Keratinocyte (primary cell): ENCODE measurements at regions not wholly inside any gene's neighbourhood (a gene's known extent, or its start where the extent isn't known, plus 50 kb on each side); places are given as distances from the start of the nearest gene placed in this dataset.
A peak's percentile ranks its signal among the peaks of the same experiment; 100 is the strongest.

Experiments
- DNase-seq: peaks from one replicate; pipeline ENCODE4 v3.0.0-alpha.2; 2011; ENCODE audit warnings: low read depth, missing footprints, low spot score
- FAIRE-seq: peaks from 2 replicates; lab custom pipeline; 2011; peaks lifted over from hg19 to GRCh38; lab: Jason Lieb, UNC
- H2AFZ ChIP-seq: 2 replicates; pipeline ENCODE4 v1.6.0; 2012; ENCODE audit warnings: low read length, control low read depth, inconsistent platforms; ENCODE audit not compliant: control insufficient read depth
- H3K27ac ChIP-seq: 2 replicates; pipeline ENCODE4 v1.5.1; 2011; ENCODE audit warnings: low read length; ENCODE audit not compliant: control insufficient read depth, insufficient read depth
- H3K27me3 ChIP-seq: 3 replicates; pipeline ENCODE4 v1.6.0; 2011; ENCODE audit warnings: low read length; ENCODE audit not compliant: control insufficient read depth, insufficient read depth; ENCODE audit errors: extremely low read depth
- H3K36me3 ChIP-seq, 2 experiments: 2 replicates in 1 of 2; 3 replicates in 1 of 2; pipeline ENCODE4 v1.5.1; 2011; ENCODE audit warnings: low read length in 2 of 2, mild to moderate bottlenecking in 1 of 2; ENCODE audit not compliant: control insufficient read depth in 2 of 2, insufficient read depth in 2 of 2; ENCODE audit errors: extremely low read depth in 1 of 2
- H3K4me1 ChIP-seq: 3 replicates; pipeline ENCODE4 v1.5.1; 2011; ENCODE audit warnings: low read length; ENCODE audit not compliant: control insufficient read depth, insufficient read depth; ENCODE audit errors: extremely low read depth
- H3K4me2 ChIP-seq: 3 replicates; pipeline ENCODE4 v1.6.0; 2011; ENCODE audit warnings: low read depth, low read length; ENCODE audit not compliant: control insufficient read depth, insufficient read depth; ENCODE audit errors: extremely low read depth
- H3K4me3 ChIP-seq, 3 experiments: fragments of 200-600 bp in 1 of 3; sonication (generic) in 1 of 3; 2 replicates in 2 of 3; 3 replicates in 1 of 3; pipeline ENCODE4 v1.5.1; 2011 to 2016; ENCODE audit warnings: low read length in 3 of 3, mild to moderate bottlenecking in 3 of 3, control low read depth in 2 of 3, inconsistent platforms in 1 of 3, low read depth in 1 of 3, mixed read lengths in 1 of 3, mixed run types in 1 of 3, moderate library complexity in 1 of 3; ENCODE audit not compliant: control insufficient read depth in 2 of 3, insufficient read depth in 2 of 3; ENCODE audit errors: extremely low read depth in 1 of 3
- H3K79me2 ChIP-seq: 2 replicates; pipeline ENCODE4 v1.6.0; 2012; ENCODE audit warnings: low read length; ENCODE audit not compliant: control insufficient read depth, insufficient read depth
- H3K9ac ChIP-seq: 3 replicates; pipeline ENCODE4 v1.6.0; 2011; ENCODE audit warnings: low read length; ENCODE audit not compliant: control insufficient read depth, insufficient read depth; ENCODE audit errors: extremely low read depth
- H3K9me1 ChIP-seq: 3 replicates; pipeline ENCODE4 v1.6.0; 2011; ENCODE audit warnings: low read length; ENCODE audit not compliant: control insufficient read depth, insufficient read depth; ENCODE audit errors: extremely low read depth
- H3K9me3 ChIP-seq: 2 replicates; pipeline ENCODE4 v1.5.1; 2012; ENCODE audit warnings: low read depth, low read length; ENCODE audit not compliant: control insufficient read depth
- H4K20me1 ChIP-seq: 3 replicates; pipeline ENCODE4 v1.6.0; 2011; ENCODE audit warnings: low read length; ENCODE audit not compliant: control insufficient read depth, insufficient read depth; ENCODE audit errors: extremely low read depth
- CTCF ChIP-seq, 3 experiments: IDR thresholded peaks in 1 of 3; conservative IDR thresholded peaks in 1 of 3; optimal IDR thresholded peaks in 1 of 3; 2 replicates in 2 of 3; 3 replicates in 1 of 3; pipeline versions ENCODE3 to v1.5.1; 2011; ENCODE audit warnings: low read length in 3 of 3, mild to moderate bottlenecking in 3 of 3, moderate library complexity in 2 of 3, control low read depth in 1 of 3, inconsistent platforms in 1 of 3; ENCODE audit not compliant: insufficient read depth in 2 of 3; ENCODE audit errors: extremely low read depth in 1 of 3
- EZH2 ChIP-seq: IDR thresholded peaks from one replicate; pipeline ENCODE4 v1.6.1; 2012; ENCODE audit warnings: inconsistent platforms, mild to moderate bottlenecking, low read length, moderate library complexity
- dilution Hi-C: fragments of 300-500 bp; cut with MboI; formaldehyde crosslinking; loops from one replicate; pipeline ENCODE4 v1.7.0; 2020; ENCODE audit warnings: low sequenced_read_pairs; ENCODE audit not compliant: extremely low pct_ligation_motif_present

DNA sequence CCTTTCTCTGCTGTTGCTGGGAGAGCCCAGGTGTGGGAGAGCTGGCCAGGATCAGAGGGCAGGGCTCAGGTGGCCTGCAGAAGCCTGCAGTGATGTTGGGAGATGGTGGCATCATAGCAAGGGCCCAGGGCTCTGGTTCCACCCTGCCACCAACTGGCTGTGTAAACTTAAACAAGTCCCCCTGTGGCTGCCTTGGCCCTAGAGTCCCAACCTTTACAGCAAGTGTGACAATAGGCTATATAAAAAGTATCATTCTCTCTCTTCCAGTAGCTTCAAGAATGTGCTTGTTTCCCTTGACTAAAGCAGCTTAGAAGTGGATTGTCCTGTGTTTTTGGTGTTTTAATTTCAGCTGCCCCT lies 201.8 kb upstream of the E2F8 start:
- no peak overlapping the region for H3K4me2 ChIP-seq
- no peaks in the 10 kb centered on the region for H3K36me3 ChIP-seq
- FAIRE-seq: no peak
- no peak for DNase-seq
- H2AFZ ChIP-seq: no peak overlapping the region
- TF ChIP-seq EZH2 (no peak), CTCF (optimal IDR thresholded peaks at IDR 0.05 in 1 of 3, IDR thresholded peaks at IDR 0.05 in 1 of 3, conservative IDR thresholded peaks at IDR 0.05 in 1 of 3; ENCODE audit: extremely low read depth in 1 of 3, insufficient read depth in 2 of 3, low read length in 3 of 3) (no peak)
- no peaks in the 10 kb centered on the region for H3K9me3 ChIP-seq
- H3K4me3 ChIP-seq: no peak overlapping the region
- H4K20me1 ChIP-seq: no peaks in the 10 kb centered on the region
- H3K27ac ChIP-seq: no peak overlapping the region
- H3K27me3 ChIP-seq: peaks cover 4% of the 10 kb centered on the region
- peaks cover 38% of the 10 kb centered on the region for H3K4me1 ChIP-seq
- no peaks in the 10 kb centered on the region for H3K9me1 ChIP-seq
- H3K79me2 ChIP-seq: no peaks in the 10 kb centered on the region
- no peak overlapping the region for H3K9ac ChIP-seq
- dilution Hi-C loops: no loop called here

- TF ChIP-seq EZH2: no peak
- TF ChIP-seq CTCF (optimal IDR thresholded peaks at IDR 0.05 in 1 of 3, IDR thresholded peaks at IDR 0.05 in 1 of 3, conservative IDR thresholded peaks at IDR 0.05 in 1 of 3; ENCODE audit: extremely low read depth in 1 of 3, insufficient read depth in 2 of 3, low read length in 3 of 3): no peak
- H3K36me3 ChIP-seq: no peaks in the 10 kb centered on the region
- peak overlapping the region; percentile 32 for H2AFZ ChIP-seq
- peaks cover 37% of the 10 kb centered on the region for H3K4me1 ChIP-seq
- H3K79me2 ChIP-seq: no peaks in the 10 kb centered on the region
- DNase-seq (peak; percentile 89), FAIRE-seq (peak; percentile 88)
- H3K4me2 ChIP-seq: peak overlapping the region; percentile 54
- H3K27ac ChIP-seq: peak overlapping the region; percentile 63
- peaks cover 4% of the 10 kb centered on the region for H3K27me3 ChIP-seq
- no peaks in the 10 kb centered on the region for H3K9me1 ChIP-seq
- H3K4me3 ChIP-seq: peak overlapping the region in 1 of 3 experiments; percentile 34
- peak overlapping the region; percentile 40 for H3K9ac ChIP-seq
- dilution Hi-C loops: no loop called here
- no peaks in the 10 kb centered on the region for H4K20me1 ChIP-seq
- H3K9me3 ChIP-seq: no peaks in the 10 kb centered on the region
Measured at GRCh38 chr11:19441752-19442553, 201.2 kb upstream of the E2F8 start.
